Ishikawa (cell line): ENCODE measurements at regions not wholly inside any gene's neighbourhood (a gene's known extent, or its start where the extent isn't known, plus 50 kb on each side); places are given as distances from the start of the nearest gene placed in this dataset.

ENCODE experiments used
- CEBPB ChIP-seq: IDR thresholded peaks from 2 replicates; pipeline ENCODE4 v1.6.1; 2012
- CREB1 ChIP-seq: IDR thresholded peaks from 2 replicates; pipeline ENCODE4 v1.6.1; 2012; ENCODE audit warnings: low read depth
- EP300 ChIP-seq: IDR thresholded peaks from 2 replicates; pipeline ENCODE4 v1.6.1; 2012; ENCODE audit warnings: borderline replicate concordance
- FOXM1 ChIP-seq: IDR thresholded peaks from 2 replicates; pipeline ENCODE4 v1.6.1; 2012; ENCODE audit warnings: low read depth, borderline replicate concordance
- RAD21 ChIP-seq: IDR thresholded peaks from 2 replicates; pipeline ENCODE4 v1.6.1; 2012; ENCODE audit warnings: low read depth
- TAF1 ChIP-seq: IDR thresholded peaks from 2 replicates; pipeline ENCODE4 v1.6.1; 2012; ENCODE audit warnings: low read depth, mild to moderate bottlenecking
- TCF12 ChIP-seq: IDR thresholded peaks from 2 replicates; pipeline ENCODE4 v1.6.1; 2012; ENCODE audit warnings: low read depth
- TEAD4 ChIP-seq: IDR thresholded peaks from 2 replicates; pipeline ENCODE4 v1.6.1; 2012
- YY1 ChIP-seq: IDR thresholded peaks from 2 replicates; pipeline ENCODE4 v1.6.1; 2012; ENCODE audit warnings: low read depth
- ZBTB7A ChIP-seq: IDR thresholded peaks from 2 replicates; pipeline ENCODE4 v1.6.1; 2012; ENCODE audit warnings: low read depth
- TF ChIP-seq, protein P1 (sequence below): IDR thresholded peaks from 2 replicates; pipeline ENCODE4 v1.6.1; 2012
- TF ChIP-seq, protein P2 (sequence below): IDR thresholded peaks from 2 replicates; pipeline ENCODE4 v1.6.1; 2012; ENCODE audit warnings: low read depth, mild to moderate bottlenecking
- TF ChIP-seq, protein P3 (sequence below): IDR thresholded peaks from 2 replicates; pipeline ENCODE4 v1.6.1; 2012

DNA sequence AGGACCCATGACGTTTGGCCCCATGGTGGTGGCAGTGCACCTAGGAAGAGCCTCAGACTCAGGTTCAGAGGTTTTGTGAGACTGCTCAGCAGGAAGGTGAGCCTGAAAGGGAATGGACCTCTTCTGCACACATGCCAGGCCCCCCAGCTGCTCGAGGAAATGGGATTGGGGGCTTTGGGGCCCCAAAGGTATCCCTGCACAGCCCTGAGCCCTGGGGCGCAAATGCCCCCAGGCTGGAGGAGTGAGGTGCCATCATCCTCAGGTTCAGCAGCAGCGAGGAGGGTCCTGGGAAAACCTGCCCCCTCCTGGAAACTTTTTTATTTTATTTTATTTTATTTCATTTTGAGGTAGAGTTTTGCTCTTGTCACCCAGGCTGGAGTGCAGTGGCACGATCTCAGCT is 171.8 kb upstream of the MVB12B start:
- TF ChIP-seq ZBTB7A: no peak
- TF ChIP-seq, protein P1, sequence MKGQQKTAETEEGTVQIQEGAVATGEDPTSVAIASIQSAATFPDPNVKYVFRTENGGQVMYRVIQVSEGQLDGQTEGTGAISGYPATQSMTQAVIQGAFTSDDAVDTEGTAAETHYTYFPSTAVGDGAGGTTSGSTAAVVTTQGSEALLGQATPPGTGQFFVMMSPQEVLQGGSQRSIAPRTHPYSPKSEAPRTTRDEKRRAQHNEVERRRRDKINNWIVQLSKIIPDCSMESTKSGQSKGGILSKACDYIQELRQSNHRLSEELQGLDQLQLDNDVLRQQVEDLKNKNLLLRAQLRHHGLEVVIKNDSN: no peak
- TF ChIP-seq CEBPB: no peak
- TF ChIP-seq, protein P2, sequence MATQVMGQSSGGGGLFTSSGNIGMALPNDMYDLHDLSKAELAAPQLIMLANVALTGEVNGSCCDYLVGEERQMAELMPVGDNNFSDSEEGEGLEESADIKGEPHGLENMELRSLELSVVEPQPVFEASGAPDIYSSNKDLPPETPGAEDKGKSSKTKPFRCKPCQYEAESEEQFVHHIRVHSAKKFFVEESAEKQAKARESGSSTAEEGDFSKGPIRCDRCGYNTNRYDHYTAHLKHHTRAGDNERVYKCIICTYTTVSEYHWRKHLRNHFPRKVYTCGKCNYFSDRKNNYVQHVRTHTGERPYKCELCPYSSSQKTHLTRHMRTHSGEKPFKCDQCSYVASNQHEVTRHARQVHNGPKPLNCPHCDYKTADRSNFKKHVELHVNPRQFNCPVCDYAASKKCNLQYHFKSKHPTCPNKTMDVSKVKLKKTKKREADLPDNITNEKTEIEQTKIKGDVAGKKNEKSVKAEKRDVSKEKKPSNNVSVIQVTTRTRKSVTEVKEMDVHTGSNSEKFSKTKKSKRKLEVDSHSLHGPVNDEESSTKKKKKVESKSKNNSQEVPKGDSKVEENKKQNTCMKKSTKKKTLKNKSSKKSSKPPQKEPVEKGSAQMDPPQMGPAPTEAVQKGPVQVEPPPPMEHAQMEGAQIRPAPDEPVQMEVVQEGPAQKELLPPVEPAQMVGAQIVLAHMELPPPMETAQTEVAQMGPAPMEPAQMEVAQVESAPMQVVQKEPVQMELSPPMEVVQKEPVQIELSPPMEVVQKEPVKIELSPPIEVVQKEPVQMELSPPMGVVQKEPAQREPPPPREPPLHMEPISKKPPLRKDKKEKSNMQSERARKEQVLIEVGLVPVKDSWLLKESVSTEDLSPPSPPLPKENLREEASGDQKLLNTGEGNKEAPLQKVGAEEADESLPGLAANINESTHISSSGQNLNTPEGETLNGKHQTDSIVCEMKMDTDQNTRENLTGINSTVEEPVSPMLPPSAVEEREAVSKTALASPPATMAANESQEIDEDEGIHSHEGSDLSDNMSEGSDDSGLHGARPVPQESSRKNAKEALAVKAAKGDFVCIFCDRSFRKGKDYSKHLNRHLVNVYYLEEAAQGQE: no peak
- TF ChIP-seq RAD21: no peak
- TF ChIP-seq YY1: no peak
- TF ChIP-seq EP300: no peak
- no peak for TF ChIP-seq FOXM1
- TF ChIP-seq TAF1: no peak
- no peak for TF ChIP-seq TCF12
- TF ChIP-seq TEAD4: no peak
- TF ChIP-seq, protein P3, sequence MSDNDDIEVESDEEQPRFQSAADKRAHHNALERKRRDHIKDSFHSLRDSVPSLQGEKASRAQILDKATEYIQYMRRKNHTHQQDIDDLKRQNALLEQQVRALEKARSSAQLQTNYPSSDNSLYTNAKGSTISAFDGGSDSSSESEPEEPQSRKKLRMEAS: no peak
- TF ChIP-seq CREB1: no peak
